Astrocyte (in vitro differentiated cells and primary cell): ENCODE measurements at regions not wholly inside any gene's neighbourhood (a gene's known extent, or its start where the extent isn't known, plus 50 kb on each side); places are given as distances from the start of the nearest gene placed in this dataset.

Source experiments
- DNase-seq: peaks from one replicate; pipeline ENCODE4 v3.0.0-alpha.2; 2010; ENCODE audit warnings: low read depth
- FAIRE-seq: peaks from 2 replicates; lab custom pipeline; 2011; peaks lifted over from hg19 to GRCh38; lab: Jason Lieb, UNC
- H2AFZ ChIP-seq: 2 replicates; pipeline ENCODE4 v1.6.0; 2012; ENCODE audit warnings: low read depth, low read length, inconsistent platforms
- H3K27ac ChIP-seq: 2 replicates; pipeline ENCODE4 v1.5.1; 2011; ENCODE audit warnings: low read depth, low read length, inconsistent platforms
- H3K27me3 ChIP-seq: 2 replicates; pipeline ENCODE4 v1.6.0; 2011; ENCODE audit warnings: low read length, inconsistent platforms; ENCODE audit not compliant: insufficient read depth
- H3K36me3 ChIP-seq: 2 replicates; pipeline ENCODE4 v1.5.1; 2011; ENCODE audit warnings: low read length, inconsistent platforms; ENCODE audit not compliant: insufficient read depth
- H3K4me1 ChIP-seq: 2 replicates; pipeline ENCODE4 v1.5.1; 2011; ENCODE audit warnings: low read length, inconsistent platforms; ENCODE audit not compliant: insufficient read depth
- H3K4me2 ChIP-seq: 2 replicates; pipeline ENCODE4 v1.6.0; 2012; ENCODE audit warnings: low read length, inconsistent platforms
- H3K4me3 ChIP-seq: 2 replicates; pipeline ENCODE4 v1.5.1; 2011; ENCODE audit warnings: low read depth, mild to moderate bottlenecking, low read length, inconsistent platforms; ENCODE audit not compliant: insufficient read depth
- H3K79me2 ChIP-seq: 2 replicates; pipeline ENCODE4 v1.6.0; 2012; ENCODE audit warnings: mild to moderate bottlenecking, low read length, inconsistent platforms; ENCODE audit not compliant: insufficient read depth
- H3K9ac ChIP-seq: 2 replicates; pipeline ENCODE4 v1.6.0; 2012; ENCODE audit warnings: mild to moderate bottlenecking, low read length, inconsistent platforms
- H3K9me3 ChIP-seq: 2 replicates; pipeline ENCODE4 v1.5.1; 2012; ENCODE audit warnings: low read depth, mild to moderate bottlenecking, low read length, inconsistent platforms; ENCODE audit not compliant: insufficient read depth
- H4K20me1 ChIP-seq: 2 replicates; pipeline ENCODE4 v1.6.0; 2012; ENCODE audit warnings: low read length, inconsistent platforms; ENCODE audit not compliant: insufficient read depth
- H3K27ac Mint-ChIP-seq: one replicate; pipeline ENCODE4 v1.8.0; 2021; ENCODE audit warnings: mild to moderate bottlenecking, mixed read lengths; ENCODE audit not compliant: unreplicated experiment
- H3K27me3 Mint-ChIP-seq: one replicate; pipeline ENCODE4 v1.8.0; 2021; ENCODE audit warnings: low read depth, mixed read lengths; ENCODE audit not compliant: unreplicated experiment
- H3K36me3 Mint-ChIP-seq: one replicate; pipeline ENCODE4 v1.8.0; 2021; ENCODE audit warnings: low read depth, mixed read lengths; ENCODE audit not compliant: unreplicated experiment
- H3K4me1 Mint-ChIP-seq: one replicate; pipeline ENCODE4 v1.8.0; 2021; ENCODE audit warnings: low read depth, mixed read lengths; ENCODE audit not compliant: unreplicated experiment
- H3K4me3 Mint-ChIP-seq: one replicate; pipeline ENCODE4 v1.8.0; 2021; ENCODE audit warnings: mild to moderate bottlenecking, moderate library complexity, mixed read lengths; ENCODE audit not compliant: unreplicated experiment
- H3K9me3 Mint-ChIP-seq: one replicate; pipeline ENCODE4 v1.8.0; 2021; ENCODE audit warnings: mild to moderate bottlenecking, mixed read lengths; ENCODE audit not compliant: unreplicated experiment
- CTCF ChIP-seq: IDR thresholded peaks from 2 replicates; pipeline ENCODE4 v1.5.1; 2011; ENCODE audit warnings: low read depth, mild to moderate bottlenecking, inconsistent platforms, low read length, moderate library complexity; ENCODE audit not compliant: insufficient read depth
- EZH2 ChIP-seq: IDR thresholded peaks from 2 replicates; pipeline ENCODE4 v1.6.1; 2012; ENCODE audit warnings: mild to moderate bottlenecking, low read length, inconsistent platforms; ENCODE audit not compliant: insufficient read depth

- no peaks in the 10 kb centered on the region for H4K20me1 ChIP-seq
- peaks cover 2% of the 10 kb centered on the region for H3K27me3 ChIP-seq
- no peak for DNase-seq
- H3K79me2 ChIP-seq, result no peaks in the 10 kb centered on the region
- no peak overlapping the region for H2AFZ ChIP-seq
- TF ChIP-seq CTCF, result no peak
- no peak for TF ChIP-seq EZH2
- no peaks in the 10 kb centered on the region for H3K36me3 ChIP-seq
- H3K4me1 Mint-ChIP-seq, result peaks cover 6% of the 10 kb centered on the region
- H3K9me3 Mint-ChIP-seq, result no peaks in the 10 kb centered on the region
- no peak overlapping the region for H3K4me3 Mint-ChIP-seq
- no peak overlapping the region for H3K27ac ChIP-seq
- H3K9me3 ChIP-seq, result no peaks in the 10 kb centered on the region
- no peak overlapping the region for H3K9ac ChIP-seq
- peaks cover 23% of the 10 kb centered on the region for H3K27me3 Mint-ChIP-seq
- H3K4me2 ChIP-seq, result no peak overlapping the region
- no peak overlapping the region for H3K4me3 ChIP-seq
- FAIRE-seq, result no peak
- H3K4me1 ChIP-seq, result no peaks in the 10 kb centered on the region
- H3K27ac Mint-ChIP-seq, result no peak overlapping the region
- peaks cover 3% of the 10 kb centered on the region for H3K36me3 Mint-ChIP-seq
Measured at GRCh38 chr6:4513561-4513960, 262.6 kb upstream of the CDYL start.

- Histone ChIP-seq H3K27me3 (peaks cover under 1% of the 10 kb centered on the region), H3K27ac (no peak overlapping the region), H3K4me1 (no peaks in the 10 kb centered on the region), H3K36me3 (no peaks in the 10 kb centered on the region), H2AFZ (no peak overlapping the region), H3K4me2 (no peak overlapping the region), H3K4me3 (no peak overlapping the region), H3K79me2 (no peaks in the 10 kb centered on the region), H4K20me1 (no peaks in the 10 kb centered on the region), H3K9ac (no peak overlapping the region), H3K9me3 (no peaks in the 10 kb centered on the region)
- H3K36me3 Mint-ChIP-seq, result peaks cover 5% of the 10 kb centered on the region
- FAIRE-seq (no peak), DNase-seq (no peak)
- no peaks in the 10 kb centered on the region for H3K9me3 Mint-ChIP-seq
- no peak overlapping the region for H3K4me3 Mint-ChIP-seq
- TF ChIP-seq EZH2, result no peak
- H3K27ac Mint-ChIP-seq, result no peak overlapping the region
- peaks cover 23% of the 10 kb centered on the region for H3K27me3 Mint-ChIP-seq
- peaks cover 3% of the 10 kb centered on the region for H3K4me1 Mint-ChIP-seq
Measured at GRCh38 chr6:4512051-4512471, 264.1 kb upstream of the CDYL start.

GRCh38 chr6:4511641-4512020 lies 264.6 kb upstream of the CDYL start:
- peaks cover 3% of the 10 kb centered on the region for H3K4me1 Mint-ChIP-seq
- no peak for FAIRE-seq

More at GRCh38 chr6:4511641-4512020, 264.6 kb upstream of the CDYL start:
- H3K27ac Mint-ChIP-seq, result no peak overlapping the region
- Histone ChIP-seq H3K27me3 (no peaks in the 10 kb centered on the region), H3K4me1 (no peaks in the 10 kb centered on the region), H3K9ac (no peak overlapping the region), H3K36me3 (no peaks in the 10 kb centered on the region), H3K79me2 (no peaks in the 10 kb centered on the region), H3K4me3 (no peak overlapping the region), H2AFZ (no peak overlapping the region), H4K20me1 (no peaks in the 10 kb centered on the region), H3K27ac (no peak overlapping the region), H3K9me3 (no peaks in the 10 kb centered on the region), H3K4me2 (no peak overlapping the region)
- H3K27me3 Mint-ChIP-seq, result peaks cover 23% of the 10 kb centered on the region
- peaks cover 5% of the 10 kb centered on the region for H3K36me3 Mint-ChIP-seq
- TF ChIP-seq CTCF, result no peak
- no peak for TF ChIP-seq EZH2
- H3K9me3 Mint-ChIP-seq, result no peaks in the 10 kb centered on the region
- no peak for DNase-seq
- no peak overlapping the region for H3K4me3 Mint-ChIP-seq
